Peyer's patch (tissue), 4 donors: ENCODE measurements at regions not wholly inside any gene's neighbourhood (a gene's known extent, or its start where the extent isn't known, plus 50 kb on each side); places are given as distances from the start of the nearest gene placed in this dataset.

ENCODE experiments used
- POLR2A ChIP-seq, 2 donors: fragments of 450-650 bp; IDR thresholded peaks; one replicate each; pipeline ENCODE4 v1.5.1; 2017; ENCODE audit warnings: antibody characterized with exemption in 2 of 2, mild to moderate bottlenecking in 2 of 2, moderate library complexity in 2 of 2
- TF ChIP-seq, protein P1 (sequence below), 6 experiments: fragments of 450-650 bp in 4 of 6; fragments of 200-600 bp in 2 of 6; sonication (generic) in 1 of 6; IDR thresholded peaks; one replicate each; pipeline ENCODE4 v1.5.1; 2017 to 2019; ENCODE audit warnings: antibody characterized with exemption in 6 of 6, mild to moderate bottlenecking in 3 of 6, moderate library complexity in 1 of 6

- TF ChIP-seq, protein P1, sequence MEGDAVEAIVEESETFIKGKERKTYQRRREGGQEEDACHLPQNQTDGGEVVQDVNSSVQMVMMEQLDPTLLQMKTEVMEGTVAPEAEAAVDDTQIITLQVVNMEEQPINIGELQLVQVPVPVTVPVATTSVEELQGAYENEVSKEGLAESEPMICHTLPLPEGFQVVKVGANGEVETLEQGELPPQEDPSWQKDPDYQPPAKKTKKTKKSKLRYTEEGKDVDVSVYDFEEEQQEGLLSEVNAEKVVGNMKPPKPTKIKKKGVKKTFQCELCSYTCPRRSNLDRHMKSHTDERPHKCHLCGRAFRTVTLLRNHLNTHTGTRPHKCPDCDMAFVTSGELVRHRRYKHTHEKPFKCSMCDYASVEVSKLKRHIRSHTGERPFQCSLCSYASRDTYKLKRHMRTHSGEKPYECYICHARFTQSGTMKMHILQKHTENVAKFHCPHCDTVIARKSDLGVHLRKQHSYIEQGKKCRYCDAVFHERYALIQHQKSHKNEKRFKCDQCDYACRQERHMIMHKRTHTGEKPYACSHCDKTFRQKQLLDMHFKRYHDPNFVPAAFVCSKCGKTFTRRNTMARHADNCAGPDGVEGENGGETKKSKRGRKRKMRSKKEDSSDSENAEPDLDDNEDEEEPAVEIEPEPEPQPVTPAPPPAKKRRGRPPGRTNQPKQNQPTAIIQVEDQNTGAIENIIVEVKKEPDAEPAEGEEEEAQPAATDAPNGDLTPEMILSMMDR (IDR thresholded peaks at IDR 0.05) = no peak
- TF ChIP-seq POLR2A (IDR thresholded peaks at IDR 0.05) = no peak
These were observed 66.5 kb upstream of the ALX4 start for GRCh38 chr11:44376423-44376822.
